Stimulated activated CD8-positive, alpha-beta memory T cell treated with anti-CD3 and anti-CD28 coated beads, Interleukin-4, amount 100 ng/mL, for 48 hours (primary cell): ENCODE measurements at regions not wholly inside any gene's neighbourhood (a gene's known extent, or its start where the extent isn't known, plus 50 kb on each side); places are given as distances from the start of the nearest gene placed in this dataset.

Experiments
- DNase-seq: peaks from one replicate; pipeline ENCODE4 v3.0.0-alpha.2; 2020

DNA sequence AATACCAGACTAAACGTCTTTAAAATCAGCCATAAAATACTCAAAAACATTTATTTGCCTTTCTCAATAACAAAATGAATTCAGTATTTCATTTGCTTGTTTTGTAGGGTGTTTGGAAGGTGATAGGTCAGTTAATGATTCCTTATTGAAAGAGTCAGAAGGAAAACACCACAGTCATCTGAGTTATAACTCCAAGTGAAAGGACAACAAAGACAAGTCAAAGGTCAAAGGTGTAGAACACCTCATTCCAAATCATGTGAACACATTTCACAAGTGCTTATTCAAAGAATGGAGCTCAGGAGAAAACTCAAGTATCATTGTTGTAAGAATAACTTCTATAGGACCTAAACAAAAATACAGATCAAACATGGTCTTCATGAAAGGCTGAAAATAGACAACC is 318.6 kb upstream of the PHF14 start:
- DNase-seq, result no peak

DNA sequence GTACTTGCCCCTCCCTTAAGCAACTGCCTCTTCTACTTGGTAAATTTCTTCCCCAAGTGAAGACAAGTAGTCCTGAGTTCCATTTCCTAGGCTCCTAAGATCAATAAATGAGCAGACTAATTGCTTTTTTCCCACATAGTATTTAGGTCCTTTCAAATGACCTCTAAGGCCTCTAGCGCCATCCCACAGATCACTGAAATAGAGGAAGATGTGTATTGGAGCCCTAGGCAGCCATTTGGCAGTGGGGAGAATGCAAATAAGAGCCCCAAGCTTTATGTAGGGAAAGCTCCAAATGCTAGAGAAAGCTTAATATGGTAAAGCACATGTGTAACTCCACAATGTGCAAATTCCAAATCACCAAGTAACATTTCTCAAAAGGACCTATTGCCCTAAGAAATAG is 316.5 kb upstream of the PHF14 start:
- no peak for DNase-seq

DNA sequence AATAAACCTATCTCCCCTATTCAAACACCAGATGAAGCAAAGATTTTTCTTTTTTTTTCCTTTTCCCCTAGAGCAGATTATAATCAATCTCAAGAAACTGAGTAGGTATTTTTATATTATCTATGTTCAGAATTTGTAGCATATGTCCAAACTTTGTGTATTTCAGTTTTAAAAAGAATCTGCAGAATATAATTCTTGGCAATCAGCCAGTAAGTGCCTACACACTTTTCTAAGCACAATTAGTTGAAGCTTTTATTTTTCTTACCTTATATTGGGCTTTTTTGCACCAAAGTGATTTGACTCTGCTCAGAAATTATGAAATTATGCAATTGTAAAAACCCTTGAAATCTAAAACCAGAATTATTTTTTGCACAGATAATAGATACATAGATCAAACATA is 315.8 kb upstream of the PHF14 start:
- no peak for DNase-seq

DNA sequence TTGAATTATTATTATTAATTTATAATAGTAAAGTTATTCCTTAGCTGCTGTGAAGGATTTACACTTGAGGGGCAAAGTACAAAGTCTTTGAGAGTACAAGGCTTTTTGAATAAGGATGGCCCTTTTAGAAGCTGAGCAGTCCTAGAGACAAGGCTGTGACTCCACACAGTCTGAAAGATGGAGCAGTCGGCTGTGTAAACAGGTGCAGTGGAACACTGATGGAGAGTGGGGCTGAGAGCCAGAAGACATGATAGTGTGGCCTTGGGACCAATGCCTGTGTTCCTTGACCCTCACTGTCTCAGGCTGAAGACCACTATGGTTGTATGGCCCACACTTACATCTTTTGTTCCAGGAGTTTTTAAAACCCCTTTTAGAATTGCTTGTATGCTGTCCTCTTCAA is 311.2 kb upstream of the PHF14 start:
- no peak for DNase-seq

DNA sequence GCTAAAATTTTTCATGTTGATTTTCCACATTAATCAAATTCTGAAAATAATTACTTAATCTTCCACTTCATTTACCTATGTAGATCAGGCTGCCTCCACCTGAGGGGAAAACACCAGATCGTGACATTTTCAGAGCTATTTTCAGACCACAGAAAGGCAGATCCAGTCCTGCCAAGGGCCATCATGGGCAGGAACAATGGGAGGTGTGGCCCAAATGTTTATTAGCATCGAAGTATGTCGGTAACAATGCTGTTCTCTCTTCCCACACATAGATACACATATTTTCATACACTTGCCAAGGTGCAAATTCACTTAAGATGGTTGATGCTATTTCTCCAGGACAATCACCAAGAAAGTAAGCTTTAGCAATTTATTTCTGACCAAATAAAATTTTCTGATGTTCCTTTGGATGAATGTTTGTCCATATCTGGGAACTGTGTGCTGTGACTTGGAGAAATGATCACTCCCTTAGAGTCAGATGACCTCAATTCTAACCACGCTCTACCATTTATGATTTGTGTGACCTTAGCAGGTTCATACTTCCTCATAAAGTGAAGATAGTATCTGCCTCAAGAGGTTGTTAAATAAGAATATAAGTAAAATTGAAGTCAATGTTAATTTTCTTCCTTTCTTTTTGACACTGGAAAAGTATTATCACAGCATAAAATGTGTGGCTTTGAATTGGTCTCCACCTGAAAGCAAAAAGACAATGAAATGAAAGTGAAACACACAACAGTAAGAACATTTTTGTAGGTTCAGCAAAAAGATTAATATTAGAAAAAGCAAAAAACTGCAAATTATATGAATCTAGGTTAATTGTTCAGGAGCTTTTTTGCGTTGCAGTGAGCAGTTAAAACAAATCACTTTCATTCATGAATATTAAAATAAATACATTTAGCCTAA is 310.4 kb upstream of the PHF14 start:
- DNase-seq, result no peak

DNA sequence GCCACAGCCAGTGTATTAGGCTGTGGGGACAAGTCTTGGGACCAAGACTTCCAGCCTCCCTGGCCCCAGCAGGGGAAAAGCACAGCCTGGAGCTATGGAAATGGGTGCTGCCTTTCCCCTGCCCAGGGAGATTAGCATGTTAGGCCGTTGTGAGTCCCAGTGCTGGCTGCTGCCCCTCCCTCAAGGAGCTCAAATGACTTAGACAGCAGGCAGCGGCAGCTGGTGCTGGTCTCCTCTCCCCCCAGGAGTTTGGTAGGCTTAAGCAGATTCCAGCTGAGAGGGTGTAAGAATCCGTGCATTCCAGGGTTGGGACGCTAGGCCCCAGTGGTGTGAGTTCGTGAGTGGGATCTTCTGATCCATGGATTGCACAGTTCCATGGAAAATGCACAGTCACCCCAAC is 301.5 kb upstream of the PHF14 start:
- DNase-seq, result no peak

DNA sequence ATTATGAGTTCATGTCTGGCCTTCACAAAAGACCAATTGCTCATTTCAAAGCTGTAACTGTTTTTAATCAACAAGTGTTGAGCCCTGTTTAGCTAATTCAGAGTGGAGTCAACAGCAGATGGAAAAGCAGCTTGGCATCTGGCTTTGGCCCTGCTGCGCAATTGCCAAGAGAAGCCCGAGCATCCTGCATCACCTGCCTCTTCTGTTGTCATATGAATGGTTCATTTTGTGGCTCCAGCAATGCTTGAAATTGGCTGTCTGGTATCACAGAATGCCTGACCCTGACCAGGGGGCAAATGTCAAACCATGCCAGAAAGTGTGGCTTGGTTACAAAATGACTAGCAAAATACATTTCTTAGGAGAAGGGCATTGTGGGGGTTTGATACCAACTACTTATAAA is 296.5 kb upstream of the PHF14 start:
- no peak for DNase-seq

DNA sequence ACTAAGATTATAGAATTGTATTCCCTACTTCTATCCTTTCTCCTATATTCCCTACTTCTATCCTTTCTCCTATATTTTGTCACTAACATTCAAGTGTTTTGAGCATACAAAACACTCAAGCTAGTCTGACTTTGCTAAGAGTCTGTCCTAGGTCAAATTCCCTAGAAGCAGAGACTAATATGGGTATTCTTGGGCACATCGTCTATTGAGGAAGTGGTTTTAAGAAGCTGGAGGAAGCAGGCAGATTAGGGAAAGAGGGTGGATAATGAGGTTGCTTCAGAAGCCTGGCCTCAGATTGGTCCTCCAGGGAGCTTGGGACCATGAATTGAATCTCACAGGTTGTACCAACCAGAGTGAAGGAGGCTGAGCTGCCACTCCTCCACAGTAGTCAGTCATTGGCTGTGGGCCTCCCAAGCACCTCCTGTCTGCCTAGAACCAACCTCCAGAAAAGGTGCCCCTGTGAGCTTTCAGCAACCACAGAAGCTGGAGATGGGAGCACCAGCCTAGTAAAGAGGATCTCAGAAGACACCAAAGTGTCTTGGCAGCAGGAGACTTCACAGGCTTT is 295.9 kb upstream of the PHF14 start:
- DNase-seq, result no peak

DNA sequence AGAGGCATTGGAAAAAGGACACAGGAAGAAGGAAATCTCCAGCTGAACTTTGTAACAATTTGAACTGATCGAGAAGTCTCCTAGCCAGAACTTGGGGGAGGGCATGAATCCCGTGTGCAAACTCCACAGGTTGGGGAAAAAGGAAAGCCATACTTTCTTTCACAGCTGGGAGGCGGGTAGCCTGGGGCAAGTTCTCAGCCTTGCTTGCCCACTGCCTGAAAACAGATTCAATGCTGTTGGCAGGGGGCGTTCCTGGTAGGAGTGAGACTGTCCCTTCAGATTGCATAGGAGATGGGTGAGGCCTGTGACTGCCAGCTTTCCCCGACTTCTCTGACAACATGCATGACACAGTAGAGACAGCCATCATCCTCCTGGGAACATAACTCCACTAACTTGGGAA is 289.1 kb upstream of the PHF14 start:
- no peak for DNase-seq

DNA sequence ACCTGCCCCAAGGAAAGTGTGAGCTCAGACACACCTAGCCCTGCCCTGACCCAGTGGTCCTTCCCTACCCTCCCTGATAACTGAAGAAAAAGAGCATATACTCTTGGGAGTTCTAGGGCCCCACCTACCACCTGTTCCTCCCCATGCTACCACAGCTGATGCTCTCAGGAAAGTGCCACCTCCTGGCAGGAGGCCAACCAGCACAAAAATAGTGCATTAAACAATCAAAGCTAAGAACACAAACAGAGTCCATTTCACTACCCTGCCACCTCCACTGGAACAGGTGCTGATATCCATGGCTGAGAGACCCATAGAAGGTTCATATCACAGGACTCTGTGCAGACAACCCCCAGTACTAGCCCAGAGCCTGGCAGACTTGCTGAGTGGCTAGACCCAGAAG is 288.6 kb upstream of the PHF14 start:
- no peak for DNase-seq

DNA sequence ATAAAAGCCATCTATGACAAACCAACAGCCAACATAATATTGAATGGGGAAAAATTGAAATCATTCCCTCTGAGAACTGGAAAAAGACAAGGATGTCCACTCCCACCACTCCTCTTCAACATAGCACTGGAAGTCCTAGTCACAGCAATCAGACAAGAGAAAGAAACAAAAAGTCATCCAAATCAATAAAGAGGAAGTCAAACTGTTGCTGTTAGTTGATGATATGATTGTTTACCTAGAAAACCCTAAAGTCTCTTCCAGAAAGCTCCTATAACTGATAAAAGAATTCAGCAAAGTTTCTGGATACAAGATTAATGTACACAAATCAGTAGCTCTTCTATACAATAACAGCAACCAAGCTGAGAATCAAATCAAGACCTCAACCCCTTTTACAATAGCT is 285.1 kb upstream of the PHF14 start:
- DNase-seq, result no peak

DNA sequence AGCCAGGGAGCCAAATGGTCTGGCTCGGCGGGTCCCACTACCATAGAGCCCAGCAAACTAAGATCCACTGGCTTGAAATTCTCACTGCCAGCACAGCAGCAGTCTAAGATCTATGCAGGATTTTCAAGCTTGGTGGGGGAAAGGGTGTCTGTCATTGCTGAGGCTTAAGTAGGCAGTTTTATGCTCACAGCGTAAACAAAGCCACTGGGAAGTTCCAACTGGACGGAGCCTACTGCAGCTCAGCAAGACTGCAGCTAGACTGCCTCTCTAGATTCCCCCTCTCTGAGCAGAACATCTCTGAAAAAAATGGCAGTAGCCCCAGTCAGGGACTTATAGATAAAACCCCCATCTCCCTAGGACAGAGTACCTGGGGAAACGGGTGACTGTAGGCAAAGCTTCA is 277.6 kb upstream of the PHF14 start:
- no peak for DNase-seq

DNA sequence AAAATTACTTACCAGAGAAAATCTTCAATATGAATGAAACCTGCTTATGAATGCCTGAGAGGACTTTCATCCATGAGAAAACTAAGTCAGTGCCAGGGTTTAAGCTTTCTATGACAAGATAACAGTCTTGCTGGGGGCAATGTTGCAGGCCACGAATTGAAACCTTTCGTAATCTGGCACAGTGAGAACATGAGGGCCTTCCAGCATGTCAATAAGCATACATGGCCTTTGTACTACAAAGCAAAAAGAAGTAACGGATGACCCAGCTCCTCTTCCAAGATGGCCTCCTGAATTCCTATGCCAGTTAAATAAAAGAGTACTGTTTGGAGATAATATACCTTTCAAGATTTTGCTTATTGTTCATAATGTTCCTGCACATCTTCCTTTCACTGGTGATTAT is 270.6 kb upstream of the PHF14 start:
- no peak for DNase-seq

DNA sequence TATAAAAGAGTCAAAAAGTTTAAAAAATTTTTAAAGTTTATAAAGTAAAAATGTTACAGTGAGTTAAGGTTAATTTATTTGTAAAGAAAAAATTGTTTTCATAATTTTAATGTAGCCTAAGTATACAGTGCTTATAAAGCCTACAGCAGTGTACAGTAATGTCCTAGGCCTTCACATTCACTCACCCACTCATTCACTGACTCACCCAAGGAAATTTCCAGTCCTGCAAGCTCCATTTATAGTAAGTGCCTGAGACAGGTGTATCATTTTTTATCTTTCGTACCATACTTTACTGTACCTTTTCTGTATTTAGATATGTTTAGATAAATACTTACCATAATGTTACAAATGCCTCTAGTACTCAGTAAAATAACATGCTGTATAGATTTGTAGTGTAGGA is 269.7 kb upstream of the PHF14 start:
- no peak for DNase-seq

DNA sequence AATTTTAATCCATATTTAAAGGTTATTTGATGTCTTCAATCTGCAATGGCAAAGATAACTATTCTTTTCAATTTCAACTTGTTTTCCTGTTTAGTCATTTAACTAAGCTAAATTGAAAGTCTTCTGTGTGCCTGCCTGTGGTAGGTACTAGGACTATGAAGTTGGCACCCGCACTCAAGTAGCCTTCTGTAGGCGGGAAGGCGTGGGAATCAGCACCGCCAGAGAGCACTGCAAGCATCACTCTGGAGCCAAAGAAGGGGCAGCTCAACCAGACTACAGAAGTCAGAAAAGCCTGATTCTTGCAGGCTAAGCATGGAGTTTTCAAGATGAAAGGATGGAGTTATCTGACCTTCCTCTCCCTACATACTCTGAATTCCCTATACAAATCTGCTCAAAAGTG is 269.0 kb upstream of the PHF14 start:
- no peak for DNase-seq

DNA sequence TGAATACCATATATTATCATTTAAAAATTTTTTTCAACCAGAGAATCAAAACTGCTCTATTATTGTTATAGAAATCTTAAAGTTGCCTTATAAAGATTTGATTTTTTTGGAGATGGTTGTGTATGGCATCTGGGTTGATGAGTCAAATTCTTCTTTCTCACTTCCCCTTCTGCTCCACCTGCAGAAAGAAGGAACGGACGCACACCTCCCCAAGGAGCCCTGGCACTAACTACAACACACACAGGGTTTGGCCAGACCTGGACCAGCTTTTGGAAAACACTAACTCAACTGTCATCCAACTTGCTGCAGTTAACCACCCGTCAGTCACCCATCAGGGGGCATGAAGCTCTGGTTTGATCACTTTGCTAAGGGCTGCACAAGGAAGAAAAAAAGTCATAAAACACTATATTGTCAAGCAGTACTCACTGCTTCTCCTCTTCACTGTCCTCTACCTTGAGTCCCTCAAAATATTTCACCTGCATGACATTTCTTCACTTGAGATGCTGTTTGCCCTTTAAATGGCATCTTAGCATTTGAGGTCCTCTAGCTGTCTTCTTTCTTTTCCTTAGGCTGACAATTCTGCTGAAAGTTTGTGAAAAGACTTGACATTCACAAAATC is 266.7 kb upstream of the PHF14 start:
- DNase-seq, result no peak

DNA sequence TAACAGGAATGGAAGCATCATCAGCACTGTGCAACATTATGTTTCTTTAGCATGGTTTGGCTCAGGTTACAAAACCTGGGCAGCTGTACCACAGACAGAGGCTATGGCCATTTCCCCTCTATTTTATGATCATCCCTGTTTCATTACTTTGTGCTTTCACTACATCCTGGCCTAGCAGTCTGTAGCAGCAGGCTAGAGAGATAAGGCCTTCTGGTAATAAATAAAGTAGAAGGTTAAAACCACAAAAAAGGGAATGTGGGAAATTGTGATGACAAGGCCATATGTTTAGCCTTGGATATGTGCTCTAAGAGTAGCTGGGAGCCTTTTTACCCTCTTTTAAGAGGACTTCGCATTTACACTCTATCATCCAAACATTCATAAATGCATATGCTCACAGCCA is 266.2 kb upstream of the PHF14 start:
- no peak for DNase-seq

DNA sequence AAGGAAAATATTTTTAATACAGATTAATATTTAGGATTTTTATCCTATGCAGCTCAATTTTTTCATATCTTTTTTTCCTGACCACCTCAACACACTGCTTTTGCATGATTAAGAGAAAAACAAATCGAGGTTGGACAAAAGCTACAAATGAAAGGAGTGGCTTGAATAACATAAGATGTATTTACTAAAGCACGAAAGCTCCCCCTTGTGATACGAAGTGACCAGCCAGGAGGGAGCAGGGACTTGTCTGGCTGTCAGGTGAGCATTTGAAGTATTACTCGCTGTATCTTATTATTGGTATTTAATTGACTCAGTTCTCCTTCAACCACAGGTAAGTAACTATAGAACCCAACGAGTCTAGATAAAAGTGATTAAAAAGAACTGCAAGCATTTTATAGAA is 265.2 kb upstream of the PHF14 start:
- no peak for DNase-seq

DNA sequence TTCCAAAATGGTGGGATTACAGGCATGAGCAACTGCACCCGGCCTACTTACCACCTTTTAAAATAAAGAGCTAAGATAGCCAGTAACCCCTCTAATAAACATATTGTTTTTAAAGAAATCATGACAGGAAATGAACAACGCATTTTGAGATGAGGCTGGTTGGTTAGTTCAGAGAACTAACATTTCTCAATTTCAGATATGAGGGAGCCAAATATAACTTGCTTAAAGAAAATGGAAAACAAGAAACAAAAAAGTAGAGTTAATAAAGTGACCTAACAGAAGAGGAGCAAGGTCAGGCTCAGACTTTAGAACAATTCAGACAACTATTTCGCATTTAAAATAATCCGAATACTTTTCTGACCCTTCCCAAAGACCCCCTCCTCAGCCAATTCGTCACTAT is 254.9 kb upstream of the PHF14 start:
- DNase-seq, result no peak

DNA sequence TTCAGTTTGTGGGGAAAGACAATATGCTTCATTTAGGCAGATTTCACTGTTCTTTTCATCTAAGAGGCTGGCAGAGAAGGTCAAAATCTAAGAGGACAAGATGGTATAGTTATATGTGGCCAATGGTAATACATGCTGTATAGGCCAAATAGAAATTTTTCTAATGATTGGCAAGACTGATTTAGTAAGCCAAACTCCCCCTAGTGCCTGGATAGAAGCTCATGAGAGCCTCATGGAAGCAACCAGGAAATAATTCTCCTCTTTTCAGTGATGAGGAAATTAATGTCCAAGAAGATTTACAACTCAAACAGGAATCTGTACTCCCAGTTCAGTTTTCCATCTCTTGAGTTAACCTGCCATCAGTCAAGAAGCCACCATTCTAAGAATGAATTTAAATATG is 253.6 kb upstream of the PHF14 start:
- DNase-seq, result no peak

DNA sequence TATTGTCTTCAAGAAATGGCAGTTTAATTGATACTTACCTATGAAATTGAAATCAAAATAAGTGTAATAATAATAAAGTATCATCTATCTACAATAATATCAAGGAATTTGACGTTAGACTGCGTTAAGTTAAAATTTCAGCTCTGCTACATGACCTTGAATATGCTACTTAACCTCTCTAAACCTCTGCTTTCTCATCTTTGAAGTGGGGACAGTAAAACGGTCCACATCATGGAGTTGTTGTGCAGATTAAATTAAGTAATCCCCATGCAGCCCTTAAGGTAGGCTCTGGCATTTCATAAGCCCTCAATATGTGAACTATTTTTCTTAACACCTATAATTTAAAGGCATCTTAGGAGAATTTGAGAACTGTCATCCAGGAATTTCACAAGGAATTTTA is 252.4 kb upstream of the PHF14 start:
- no peak for DNase-seq

DNA sequence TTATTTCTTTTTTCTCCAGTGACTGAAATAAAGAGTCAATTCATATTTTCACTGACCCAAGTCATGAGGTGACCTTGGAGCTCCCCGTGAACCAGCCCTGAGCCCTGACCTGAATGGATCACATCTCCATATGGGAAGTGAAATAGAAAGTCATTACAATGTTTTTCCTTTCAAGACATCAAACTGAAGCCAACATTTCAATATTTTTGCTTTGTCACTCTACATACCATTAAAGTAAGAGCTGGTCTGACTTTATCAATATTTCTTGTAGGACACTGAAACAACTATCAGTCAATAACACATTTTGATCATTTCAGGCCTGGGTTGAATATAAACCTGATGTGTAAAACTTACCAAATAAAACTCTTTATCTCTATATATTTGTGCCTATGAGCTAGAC is 249.8 kb upstream of the PHF14 start:
- no peak for DNase-seq

DNA sequence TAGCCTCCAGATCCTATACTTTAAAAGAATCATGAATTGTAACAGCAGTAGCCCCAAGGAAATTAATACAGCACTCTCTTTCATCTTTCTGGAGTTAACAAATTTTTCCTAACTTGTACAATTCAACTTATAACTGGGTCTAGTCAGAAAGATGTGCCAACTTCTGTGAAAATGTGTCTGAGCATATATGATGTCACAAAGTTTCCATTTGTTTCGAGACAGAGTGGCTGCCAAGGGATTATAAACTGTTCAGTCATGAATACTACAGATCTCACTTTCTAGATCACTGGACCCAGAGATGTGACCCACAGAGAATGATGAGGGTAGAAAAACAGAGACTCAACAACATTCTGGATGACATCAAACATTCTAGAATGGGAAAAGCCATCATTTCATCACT is 249.2 kb upstream of the PHF14 start:
- no peak for DNase-seq

DNA sequence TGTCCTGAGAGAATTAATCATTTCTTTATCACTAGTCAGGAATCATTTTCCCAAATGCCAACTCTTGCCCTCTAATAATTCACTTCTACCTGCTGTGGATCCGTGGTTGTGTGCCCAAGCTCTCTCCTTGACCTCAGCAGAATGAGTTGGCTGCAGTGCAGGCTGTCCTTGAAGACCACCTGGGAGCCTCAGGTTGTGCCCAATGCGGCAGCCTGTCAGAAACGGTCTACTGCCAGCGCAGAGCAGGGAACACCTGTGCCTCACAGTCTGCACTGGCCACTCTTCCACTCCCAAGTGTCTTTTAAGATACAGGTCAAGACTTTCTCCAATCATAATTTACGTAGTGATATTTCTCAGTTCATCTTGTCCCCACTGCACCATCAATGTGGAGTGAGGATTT is 246.0 kb upstream of the PHF14 start:
- DNase-seq, result no peak
